ENCODE measurements at regions not wholly inside any gene's neighbourhood (a gene's known extent, or its start where the extent isn't known, plus 50 kb on each side); places are given as distances from the start of the nearest gene placed in this dataset.

DNA sequence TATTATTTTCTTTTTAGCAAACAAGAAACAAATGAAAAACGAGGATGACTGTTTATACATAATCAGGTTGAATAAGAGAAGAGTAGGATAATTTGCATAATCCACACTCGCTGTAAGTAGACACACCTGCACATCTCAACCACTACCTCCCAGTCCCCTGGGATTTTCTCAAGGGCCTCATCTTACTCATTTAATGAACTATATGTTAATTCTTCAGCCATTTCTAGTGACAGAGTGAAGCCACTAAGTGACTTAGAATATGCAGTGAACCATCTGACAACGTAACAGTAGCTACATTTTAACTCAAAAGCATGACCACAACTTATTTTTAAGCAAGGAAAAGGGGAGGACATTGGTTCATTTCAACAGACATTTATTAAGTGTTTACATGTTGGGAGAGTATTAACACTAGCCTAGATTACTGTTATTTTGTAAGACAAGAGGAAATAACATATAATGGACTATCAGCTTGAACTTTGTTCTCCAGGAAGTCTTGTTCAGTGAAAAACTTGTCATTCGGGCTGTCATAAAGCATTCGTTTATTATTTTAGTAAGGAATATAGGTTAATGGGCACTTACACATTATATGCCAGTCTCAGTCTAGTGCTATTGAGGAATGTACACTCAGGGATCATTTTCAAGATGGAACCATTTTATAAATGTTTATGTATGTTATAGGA lies 173.0 kb upstream of the ROBO2 start (continued):
- TF ChIP-seq TAL1 (IDR thresholded peaks at IDR 0.05) (no peak), NFYB (IDR thresholded peaks at IDR 0.05; ENCODE audit: extremely low read depth, insufficient read length) (no peak), POLR3A (IDR thresholded peaks at IDR 0.05; ENCODE audit: borderline replicate concordance, extremely low read depth, insufficient read depth, insufficient read length) (no peak)
- TF ChIP-seq, protein P1, sequence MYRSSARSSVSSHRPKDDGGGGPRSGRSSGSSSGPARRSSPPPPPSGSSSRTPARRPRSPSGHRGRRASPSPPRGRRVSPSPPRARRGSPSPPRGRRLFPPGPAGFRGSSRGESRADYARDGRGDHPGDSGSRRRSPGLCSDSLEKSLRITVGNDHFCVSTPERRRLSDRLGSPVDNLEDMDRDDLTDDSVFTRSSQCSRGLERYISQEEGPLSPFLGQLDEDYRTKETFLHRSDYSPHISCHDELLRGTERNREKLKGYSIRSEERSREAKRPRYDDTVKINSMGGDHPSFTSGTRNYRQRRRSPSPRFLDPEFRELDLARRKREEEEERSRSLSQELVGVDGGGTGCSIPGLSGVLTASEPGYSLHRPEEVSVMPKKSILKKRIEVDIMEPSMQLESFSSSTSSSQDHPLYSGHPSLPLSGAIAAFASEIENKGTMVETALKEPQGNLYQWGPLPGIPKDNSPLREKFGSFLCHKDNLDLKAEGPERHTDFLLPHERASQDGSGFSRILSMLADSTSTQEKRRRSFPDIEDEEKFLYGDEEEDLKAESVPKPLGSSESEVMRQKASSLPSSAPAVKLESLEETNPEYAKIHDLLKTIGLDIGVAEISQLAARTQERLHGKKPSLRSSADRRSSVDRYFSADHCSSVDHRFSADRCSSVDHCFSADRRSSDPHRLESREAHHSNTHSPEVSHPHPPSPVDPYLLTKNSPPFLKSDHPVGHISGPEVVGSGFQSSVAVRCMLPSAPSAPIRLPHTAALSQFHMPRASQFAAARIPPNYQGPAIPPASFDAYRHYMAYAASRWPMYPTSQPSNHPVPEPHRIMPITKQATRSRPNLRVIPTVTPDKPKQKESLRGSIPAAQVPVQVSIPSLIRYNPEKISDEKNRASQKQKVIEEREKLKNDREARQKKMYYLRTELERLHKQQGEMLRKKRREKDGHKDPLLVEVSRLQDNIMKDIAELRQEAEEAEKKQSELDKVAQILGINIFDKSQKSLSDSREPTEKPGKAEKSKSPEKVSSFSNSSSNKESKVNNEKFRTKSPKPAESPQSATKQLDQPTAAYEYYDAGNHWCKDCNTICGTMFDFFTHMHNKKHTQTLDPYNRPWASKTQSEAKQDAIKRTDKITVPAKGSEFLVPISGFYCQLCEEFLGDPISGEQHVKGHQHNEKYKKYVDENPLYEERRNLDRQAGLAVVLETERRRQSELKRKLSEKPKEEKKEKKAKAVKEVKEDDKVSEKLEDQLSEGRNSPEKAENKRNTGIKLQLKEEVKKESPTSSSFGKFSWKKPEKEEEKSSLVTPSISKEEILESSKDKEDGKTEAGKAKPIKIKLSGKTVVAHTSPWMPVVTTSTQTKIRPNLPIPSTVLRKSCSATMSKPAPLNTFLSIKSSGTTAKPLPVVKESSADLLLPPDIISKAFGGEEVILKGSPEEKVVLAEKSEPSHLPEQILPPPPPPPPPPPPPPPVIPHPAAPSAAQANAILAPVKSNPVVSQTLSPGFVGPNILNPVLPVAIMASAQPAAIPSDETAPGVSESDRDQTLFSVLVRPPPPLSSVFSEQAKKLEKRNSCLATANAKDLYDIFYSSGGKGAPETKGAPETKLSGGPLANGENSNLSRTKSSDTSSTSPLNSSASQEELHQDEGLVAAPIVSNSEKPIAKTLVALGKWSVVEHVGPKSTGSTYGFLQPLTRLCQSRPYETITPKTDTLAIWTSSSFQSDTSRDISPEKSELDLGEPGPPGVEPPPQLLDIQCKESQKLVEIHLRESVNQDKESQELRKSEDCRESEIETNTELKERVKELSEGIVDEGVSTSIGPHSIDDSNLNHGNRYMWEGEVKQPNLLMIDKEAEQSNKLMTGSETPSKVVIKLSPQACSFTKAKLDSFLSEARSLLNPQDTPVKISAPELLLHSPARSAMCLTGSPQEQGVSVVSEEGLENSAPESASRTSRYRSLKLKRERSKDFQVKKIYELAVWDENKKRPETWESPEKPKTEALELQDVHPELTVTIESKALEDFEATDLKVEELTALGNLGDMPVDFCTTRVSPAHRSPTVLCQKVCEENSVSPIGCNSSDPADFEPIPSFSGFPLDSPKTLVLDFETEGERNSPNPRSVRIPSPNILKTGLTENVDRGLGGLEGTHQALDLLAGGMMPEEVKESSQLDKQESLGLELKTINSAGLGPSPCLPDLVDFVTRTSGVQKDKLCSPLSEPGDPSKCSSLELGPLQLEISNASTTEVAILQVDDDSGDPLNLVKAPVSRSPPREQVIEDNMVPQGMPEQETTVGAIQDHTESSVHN (IDR thresholded peaks at IDR 0.05; ENCODE audit: borderline replicate concordance in 1 of 2, low read depth in 1 of 2), result no peak

All from K562 (cell line).